NCI-H1048 (cell line): ENCODE measurements at regions not wholly inside any gene's neighbourhood (a gene's known extent, or its start where the extent isn't known, plus 50 kb on each side); places are given as distances from the start of the nearest gene placed in this dataset.
"Not testable (repeated sequence)": the region's sequence is repeated elsewhere in the genome, so short reads cannot be mapped to it uniquely, and the experiment has no call there.

Source experiments
- DNase-seq: peaks from one replicate; lab custom pipeline; 2025; lab: John Stamatoyannopoulos, UW

DNA sequence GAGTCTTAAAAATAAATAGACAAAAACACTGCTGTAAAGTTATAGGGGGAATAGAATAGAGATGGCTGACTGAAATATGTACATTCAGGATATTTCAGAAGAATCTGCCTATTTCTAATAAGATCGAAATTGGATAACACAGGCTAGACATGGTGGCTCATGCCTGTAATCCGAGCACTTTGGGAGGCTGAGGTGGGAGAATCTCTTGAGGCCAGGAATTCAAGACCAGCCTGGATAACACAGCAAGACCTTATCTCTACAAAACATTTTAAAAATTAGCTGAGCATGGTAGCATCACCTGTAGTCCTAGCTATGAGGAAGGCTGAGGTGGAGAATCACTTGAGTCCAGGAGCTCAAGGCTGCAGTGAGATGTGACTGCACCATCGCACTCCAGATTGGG lies 146.6 kb upstream of the CCDC150 start:
- no peak for DNase-seq

DNA sequence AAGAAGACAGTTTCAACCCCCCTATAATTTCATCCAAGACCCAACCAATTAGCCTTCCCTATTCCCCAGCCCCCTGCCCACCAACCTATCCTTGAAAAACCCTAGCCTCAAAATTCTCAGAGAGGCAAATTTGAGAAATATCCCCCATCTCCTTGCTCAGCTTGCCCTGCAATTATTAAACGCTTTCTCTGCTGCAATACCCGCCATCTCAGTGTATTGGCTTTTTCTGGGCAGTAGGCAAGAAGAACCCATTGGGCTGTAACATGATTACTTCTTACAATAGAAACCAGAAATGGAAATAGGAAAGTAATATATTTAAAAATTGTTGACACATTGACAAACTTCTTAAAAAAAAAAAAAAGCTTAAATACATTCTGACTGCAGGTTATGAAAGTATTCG lies 140.6 kb upstream of the CCDC150 start:
- no peak for DNase-seq

DNA sequence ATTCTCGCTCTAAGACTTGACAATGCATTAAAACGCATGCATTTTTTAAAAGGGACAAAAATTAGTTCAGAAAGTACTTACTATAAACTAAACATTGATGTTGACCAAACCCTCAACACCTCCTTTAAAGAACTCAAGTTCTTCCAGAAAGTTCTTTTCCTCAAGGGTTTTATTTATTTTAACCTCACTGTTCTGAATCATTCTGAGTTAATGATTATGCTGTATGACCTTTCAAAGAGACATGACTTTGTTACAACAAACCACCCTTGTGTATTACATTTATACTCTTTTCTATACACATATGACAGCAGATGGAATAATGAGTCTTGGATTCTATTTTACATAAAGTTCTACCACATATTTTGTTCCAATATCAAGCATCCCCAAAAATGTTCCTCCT lies 139.8 kb upstream of the CCDC150 start:
- no peak for DNase-seq

DNA sequence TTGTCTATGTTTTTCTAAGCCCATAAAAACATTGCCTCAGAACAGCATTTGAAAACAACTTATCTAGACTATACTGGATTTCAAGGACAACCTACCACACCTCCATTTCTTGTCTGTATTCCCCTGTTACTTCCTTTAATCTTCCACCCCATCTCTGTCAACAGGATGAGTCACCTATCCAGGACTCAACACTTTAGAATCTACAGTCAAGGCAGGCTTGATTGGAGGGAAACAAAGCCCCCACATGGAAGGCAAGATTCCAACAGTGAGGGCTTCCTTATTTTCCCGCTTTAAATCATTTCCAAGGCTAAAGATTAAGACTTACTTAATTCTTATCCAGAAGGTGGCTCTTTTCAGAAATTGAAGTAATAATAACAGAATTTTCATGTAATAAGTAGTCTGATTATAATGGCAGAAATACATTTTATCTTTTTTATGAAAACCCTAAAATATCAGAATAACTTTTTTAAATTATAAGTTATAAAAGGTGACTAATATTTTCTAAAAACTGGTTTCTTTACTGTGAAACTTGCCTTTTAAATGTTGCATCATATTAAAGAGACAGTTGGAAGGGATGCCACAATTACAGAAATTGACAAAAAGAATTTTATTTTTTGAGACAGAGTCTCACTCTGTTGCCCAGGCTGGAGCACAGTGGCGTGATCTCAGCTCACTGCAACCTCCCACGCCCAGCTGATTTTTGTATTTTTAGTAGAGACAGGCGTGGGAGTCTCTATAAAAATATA lies 138.7 kb upstream of the CCDC150 start:
- no peak for DNase-seq

DNA sequence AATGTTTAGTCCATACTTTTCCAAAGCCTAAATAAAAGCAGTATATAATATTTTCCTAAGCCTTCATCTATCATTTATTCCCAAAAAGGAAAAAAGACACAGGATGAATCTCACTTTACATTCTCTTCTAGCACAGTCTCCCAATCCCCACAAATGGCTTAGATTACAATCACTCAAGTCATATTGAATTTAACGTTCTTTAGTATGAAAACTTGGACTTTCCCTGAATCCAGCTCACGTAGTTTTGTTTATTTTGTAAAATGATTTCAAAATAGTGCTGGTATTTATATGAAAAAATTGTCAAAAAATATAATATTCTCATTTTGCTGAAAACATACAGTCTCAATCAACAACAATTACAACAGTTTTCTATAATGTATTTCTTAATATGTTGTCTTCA lies 137.7 kb upstream of the CCDC150 start:
- DNase-seq = no peak

DNA sequence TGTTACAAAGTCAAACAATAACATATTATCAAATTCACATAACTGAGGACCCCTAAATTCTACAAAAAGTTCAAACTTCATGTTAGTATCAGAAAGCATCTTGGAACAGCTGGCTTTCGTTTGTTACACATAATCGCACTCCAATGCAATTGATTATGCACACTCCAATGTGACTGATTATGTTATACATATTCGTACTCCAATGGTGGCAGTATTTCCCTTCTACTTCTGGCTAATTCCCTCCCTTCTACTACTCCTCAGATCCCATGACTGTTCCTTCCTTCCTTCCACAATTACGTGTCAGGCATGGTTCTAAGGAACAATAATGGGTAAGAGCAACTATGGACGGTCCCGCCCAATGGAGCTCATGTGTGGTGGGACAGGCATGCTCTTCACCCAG lies 137.1 kb upstream of the CCDC150 start:
- no peak for DNase-seq

DNA sequence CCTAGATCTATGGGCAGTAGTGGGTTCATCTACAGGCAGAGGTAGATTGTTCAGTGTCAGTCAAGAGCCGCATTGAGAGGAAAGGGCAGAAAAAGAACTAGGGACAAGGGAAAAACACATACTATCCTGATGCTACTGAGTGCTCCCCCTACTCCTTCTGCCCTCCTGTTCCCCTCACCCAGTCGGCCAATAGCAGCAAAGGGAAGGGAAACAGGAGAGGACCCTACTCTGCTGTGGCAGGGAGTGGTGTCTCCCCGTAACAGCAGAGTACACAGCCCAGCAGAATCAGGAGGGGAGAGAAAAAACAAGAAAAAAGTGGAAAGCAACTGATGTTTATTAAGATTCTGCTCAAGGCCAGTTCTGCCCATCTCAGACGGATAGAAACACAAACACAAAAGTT lies 136.1 kb upstream of the CCDC150 start:
- no peak for DNase-seq

DNA sequence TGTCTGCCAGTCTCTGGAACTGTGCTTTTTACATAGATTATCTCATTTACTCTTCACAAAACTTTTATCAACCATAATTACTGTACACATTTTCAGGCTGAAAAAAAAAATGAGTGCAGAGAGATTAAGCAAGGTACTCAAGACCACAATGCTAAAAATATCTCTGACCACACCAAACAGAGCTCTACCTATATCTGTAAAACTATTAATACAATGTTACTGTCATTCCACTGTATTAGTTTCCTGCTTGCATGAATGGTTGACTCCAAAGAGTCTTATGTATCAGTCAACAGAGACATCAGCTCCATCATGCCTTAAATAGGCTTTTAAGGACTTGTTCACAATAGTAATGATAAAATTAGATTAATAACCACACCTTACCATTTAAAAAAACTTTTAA lies 134.7 kb upstream of the CCDC150 start:
- no peak for DNase-seq

DNA sequence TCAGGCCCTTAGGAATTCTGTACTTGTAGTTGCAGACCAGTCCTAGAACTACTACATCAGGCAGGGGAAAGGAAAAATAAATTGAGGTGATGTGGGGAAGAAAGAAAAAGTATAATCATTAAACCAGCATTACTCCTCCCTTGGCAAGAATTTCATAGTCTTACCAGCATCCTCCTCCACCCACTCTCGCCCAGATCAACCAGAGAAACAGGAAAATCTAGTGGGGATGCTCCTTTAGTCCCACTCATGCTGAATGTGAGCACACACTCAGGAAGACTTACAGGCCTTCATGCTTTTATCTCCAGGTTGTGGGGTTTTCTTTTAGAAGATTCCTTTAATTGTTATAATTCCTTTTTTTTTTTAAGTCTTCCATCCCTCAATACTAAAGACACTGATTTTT lies 129.3 kb upstream of the CCDC150 start:
- DNase-seq = no peak

DNA sequence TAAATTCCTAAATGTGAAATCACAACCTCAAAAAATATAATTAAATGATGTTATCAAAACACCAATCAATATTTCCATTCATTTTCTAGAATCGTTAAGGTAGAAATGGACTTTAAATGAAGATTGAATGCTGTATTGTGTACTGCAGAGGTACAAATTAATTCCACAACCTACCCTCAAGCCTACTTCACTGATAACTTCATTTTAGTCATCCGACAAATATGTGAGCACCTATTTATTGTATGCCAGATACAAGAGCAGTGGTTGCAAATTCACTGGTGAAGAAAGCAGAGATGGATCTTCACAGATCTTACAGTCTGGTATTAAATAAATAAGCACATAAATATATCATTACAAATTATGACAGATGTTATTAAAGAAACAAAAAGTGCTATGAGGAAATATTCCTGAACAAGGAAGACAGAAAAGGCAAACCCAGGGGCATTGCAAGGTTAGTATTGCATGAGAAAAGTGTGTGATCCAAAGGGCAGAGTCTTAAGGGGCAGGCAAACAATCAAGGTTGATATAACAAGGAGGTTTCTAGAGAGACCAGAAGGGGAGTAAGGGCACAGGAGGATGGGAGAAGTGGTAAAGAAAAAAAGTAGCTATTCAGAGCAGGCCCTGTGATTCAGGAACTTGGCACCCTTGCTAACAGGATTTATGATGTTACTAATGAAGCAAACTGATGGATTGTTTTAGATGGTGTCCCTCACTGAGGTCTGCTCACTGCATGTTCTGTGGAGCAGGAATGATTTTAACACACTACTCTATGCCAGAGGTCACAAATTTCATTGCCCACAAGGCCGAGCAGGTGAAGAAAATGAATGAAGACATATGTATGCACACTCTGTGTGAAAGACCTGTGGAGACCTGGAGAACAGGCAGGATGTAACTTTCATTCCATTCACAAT lies 128.0 kb upstream of the CCDC150 start:
- DNase-seq = no peak

DNA sequence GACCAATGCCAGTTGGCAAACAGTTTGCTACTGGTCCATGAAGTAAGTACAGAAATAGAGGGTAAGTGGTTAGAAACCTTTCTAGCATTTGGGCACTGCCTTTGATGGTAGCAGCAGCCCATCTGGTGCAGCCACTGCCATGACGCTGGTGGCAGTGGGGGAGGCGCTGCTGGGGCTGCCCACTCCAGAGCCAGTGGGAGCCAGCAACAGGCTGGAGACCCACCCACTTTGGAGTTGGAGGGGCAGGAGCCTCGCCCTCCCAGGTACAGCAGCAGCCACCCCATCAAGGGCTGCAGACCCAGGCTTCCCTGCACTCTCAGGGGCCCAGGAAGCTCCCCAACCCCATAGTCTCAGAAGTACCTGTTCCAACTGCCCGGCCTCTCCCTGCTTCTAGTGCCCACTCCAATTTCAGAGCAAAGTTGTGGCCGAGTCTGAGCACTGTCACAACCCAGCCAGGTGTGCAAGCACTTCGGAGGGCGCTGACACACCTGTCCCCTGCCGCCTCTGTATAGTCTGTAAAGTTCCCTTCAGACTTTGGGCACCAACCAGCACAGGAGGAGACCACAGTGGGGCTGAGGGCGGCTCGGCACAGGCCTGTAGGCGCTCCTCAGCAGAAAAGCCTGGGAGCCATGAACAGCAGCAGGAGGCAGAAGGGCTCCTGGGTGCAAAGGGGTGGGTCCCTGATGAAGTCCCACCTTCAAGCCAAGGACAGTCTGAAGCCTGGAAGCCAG lies 125.6 kb upstream of the CCDC150 start:
- no peak for DNase-seq

DNA sequence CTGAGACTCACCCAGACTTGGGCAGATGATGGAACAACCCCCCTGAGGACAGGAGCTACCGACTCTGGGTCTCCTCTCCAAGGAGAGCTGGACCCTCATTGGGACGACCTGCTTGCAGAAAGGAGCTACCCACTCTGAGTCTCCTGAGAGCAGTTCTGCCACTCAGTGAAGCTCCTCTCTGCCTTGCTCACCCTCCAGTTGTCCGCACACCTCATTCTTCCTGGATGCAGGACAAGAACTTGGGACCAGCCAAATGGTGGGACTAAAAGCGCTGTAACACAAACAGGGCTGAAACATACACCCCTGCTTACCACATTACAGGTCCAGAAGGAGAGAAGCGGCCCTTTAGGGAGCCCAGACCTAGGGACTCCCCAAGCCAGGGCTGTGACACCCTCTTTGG lies 124.9 kb upstream of the CCDC150 start:
- no peak for DNase-seq

DNA sequence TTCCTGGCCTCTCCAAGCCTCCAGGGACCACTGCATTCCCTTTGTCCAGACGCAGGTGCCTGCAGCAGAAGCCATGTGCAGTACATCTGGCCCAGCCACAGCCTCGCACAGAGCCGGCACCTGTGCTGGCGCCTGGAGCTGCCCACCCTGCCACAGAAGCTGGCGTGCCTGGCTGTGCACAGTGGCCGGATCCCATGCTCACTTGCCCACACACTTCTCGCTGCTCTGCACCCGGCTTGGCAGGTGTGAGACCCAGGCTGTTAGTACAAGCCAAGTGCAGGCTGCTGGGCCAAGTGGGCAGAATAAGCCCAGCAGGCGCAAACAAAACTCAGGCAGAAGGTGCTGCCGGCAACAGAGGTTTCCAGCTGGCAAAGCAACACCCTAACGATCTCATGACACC lies 124.5 kb upstream of the CCDC150 start:
- no peak for DNase-seq

DNA sequence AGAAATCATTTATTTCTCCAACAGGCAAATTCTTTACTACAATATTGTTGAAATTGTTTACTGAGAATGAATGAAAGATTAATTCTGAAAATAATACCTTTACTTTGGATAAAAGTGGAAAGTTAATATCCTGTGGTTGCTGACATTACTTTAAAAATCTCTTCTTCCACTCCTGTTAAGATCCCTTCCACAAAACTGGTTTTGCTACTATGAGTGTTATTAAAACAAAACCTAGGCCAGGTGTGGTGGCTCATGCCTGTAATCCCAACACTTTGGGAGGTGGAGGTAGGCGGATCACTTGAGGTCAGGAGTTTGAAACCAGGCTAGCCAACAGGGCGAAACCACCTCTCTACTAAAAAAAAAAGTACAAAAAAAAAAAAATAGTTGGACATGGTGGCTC lies 123.9 kb upstream of the CCDC150 start:
- no peak for DNase-seq

DNA sequence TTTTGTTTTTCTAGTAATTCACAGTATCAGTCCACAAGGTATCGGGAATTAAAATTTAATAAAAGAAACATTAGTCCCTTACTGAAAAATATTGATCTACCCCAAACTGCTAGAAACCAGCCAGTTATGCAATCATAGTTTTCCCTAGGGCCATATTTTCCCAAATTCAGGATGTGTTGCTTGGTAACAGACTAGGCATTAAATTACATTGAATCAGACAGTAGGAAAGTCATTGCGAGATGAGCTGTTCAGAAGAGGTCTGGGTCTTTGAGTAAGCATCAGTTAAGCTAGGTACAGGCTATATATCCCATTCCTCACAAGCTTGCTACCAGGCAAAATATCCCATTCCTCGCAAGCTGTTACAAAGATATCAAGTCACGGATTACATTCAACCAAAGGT lies 123.0 kb upstream of the CCDC150 start:
- no peak for DNase-seq

DNA sequence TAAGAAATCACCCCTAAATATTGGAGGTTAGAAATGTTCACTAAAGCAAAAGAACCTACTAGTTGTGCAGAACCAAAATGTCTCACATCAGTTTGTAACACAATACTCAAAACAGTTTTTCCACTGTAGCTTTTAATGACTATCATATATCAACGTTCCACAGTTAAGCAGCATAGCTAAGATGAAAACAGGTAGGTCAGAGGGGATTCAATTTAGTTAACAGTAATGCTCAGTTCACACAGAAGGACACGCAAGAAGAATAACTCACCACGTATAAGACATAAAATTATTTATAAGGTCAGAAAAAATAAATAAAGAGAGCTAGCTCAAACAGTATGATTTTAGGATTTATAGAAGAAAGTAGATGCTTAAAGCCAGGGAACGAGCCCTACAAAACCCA lies 118.9 kb upstream of the CCDC150 start:
- DNase-seq = no peak

DNA sequence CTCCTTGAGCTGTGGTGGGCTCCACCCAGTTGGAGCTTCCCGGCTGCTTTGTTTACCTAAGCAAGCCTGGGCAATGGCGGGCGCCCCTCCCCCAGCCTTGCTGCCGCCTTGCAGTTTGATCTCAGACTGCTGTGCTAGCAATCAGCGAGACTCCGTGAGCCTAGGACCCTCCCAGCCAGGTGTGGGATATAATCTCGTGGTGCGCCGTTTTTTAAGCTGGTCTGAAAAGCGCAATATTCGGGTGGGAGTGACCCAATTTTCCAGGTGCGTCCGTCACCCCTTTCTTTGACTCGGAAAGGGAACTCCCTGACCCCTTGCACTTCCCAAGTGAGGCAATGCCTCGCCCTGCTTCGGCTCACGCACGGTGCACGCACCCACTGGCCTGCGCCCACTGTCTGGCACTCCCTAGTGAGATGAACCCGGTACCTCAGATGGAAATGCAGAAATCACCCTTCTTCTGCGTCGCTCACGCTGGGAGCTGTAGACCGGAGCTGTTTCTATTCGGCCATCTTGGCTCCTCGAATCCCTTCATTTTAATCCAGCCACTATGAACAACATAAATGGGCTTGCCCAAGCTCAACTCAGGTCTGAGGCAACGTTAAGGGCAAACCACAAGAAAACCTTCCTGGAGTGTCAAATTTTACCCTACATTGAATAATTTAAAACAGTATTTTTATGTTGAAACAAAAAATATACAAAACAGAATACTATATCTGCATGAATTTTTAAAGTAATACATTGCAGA lies 112.4 kb upstream of the CCDC150 start:
- DNase-seq = not testable (repeated sequence)

DNA sequence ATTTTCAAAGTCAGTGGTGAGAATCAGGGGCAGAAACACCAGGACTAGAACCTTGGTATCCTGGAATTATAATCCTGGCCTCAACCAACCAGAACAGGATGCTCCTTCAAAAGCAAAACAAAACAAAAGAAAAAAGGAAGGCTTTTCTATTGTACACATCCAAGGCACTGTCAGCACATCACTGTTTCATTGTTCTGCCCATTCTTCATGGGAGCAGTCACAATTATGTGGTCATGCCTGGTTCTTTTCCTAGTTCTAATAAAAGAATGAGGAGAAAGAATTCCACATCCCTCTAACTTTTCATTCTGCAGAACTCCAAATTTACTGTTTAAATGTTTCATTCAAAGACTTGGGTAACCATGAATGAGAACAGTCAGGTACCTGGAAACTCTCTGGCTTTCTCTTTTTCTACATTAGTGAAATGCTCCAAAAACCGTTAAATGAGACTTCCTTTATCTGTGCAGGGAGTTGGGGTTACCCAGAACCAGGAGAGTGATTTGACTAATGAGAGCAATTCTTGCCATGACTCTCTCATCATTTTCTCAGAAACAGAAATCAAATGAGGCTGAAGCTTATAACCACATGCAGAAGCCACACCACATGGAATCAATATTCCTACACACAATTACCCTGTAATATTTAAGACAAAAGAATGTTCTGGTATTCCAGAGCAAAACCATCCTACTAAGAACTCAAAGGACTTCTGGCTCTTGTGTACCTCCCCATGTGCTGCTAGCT lies 110.9 kb upstream of the CCDC150 start:
- DNase-seq = no peak

DNA sequence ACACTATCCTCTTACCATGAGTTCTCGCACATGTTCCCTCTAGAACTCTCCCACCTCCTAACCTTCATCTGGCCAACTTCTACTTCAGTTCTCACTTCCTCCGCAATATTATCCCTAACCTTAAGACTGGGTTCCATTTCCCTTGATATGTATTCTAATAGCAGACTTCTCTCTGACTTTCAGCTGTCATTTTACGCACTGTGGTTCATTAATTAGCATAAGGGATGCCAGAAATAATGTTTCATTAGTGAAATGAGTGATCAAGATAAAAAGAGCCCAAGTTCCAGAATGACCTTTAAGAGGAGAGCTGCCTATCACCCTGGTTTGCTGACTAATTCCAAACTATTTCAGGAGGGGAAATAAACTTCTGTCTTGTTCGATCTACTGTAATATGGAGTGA lies 108.6 kb upstream of the CCDC150 start:
- DNase-seq = no peak

DNA sequence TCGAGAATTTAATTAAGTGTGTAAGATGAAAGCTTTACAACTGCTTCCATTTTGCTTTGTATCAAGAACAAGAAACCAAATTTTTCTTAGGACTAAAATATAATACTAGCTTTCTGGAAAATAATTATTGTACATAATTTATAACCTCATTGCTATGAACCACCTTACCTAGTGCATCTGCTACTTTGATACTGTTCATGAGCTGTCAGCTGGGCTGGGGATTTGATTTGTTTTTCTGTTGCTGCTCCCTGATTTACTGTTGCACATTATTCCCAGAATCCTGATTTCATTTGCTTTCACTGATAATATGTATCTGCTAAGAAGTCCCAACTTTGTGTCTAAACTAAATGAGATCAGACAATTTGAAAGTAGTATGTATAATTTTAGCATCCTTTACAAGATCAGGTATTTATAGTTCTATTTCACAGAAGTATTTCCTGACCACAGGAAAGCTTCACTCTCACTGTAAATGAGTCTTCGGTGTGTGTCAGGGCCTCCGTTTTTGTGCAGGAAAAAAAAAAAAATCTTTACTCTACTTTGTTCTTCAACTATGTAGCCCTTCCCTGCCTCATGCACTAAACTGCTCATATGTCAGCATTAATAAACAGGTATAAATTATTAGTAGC lies 105.6 kb upstream of the CCDC150 start:
- no peak for DNase-seq

DNA sequence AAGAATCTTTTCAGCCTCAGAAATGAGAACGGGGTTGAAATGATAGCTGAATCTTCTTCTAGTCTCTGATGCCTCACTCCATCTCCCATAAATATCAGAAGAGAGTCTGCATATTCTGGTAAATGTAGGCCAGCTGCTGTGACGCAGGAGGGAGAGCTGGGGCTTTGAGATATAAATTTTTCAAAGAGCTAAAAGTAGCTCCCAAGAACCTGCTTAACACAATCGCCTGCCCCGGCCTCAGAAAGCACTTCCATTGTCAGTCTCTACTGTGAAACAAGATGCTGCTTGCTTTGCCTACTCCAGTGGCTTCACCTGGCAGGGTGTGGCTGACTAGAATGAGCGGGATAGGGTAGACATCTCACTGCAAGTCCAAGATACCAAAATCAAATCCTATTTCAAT lies 105.0 kb upstream of the CCDC150 start:
- DNase-seq = no peak
